Astrocyte (in vitro differentiated cells and primary cell): ENCODE measurements at regions not wholly inside any gene's neighbourhood (a gene's known extent, or its start where the extent isn't known, plus 50 kb on each side); places are given as distances from the start of the nearest gene placed in this dataset.

Experiments
- DNase-seq: peaks from one replicate; pipeline ENCODE4 v3.0.0-alpha.2; 2010; ENCODE audit warnings: low read depth
- FAIRE-seq: peaks from 2 replicates; lab custom pipeline; 2011; peaks lifted over from hg19 to GRCh38; lab: Jason Lieb, UNC
- H2AFZ ChIP-seq: 2 replicates; pipeline ENCODE4 v1.6.0; 2012; ENCODE audit warnings: low read depth, low read length, inconsistent platforms
- H3K27ac ChIP-seq: 2 replicates; pipeline ENCODE4 v1.5.1; 2011; ENCODE audit warnings: low read depth, low read length, inconsistent platforms
- H3K27me3 ChIP-seq: 2 replicates; pipeline ENCODE4 v1.6.0; 2011; ENCODE audit warnings: low read length, inconsistent platforms; ENCODE audit not compliant: insufficient read depth
- H3K36me3 ChIP-seq: 2 replicates; pipeline ENCODE4 v1.5.1; 2011; ENCODE audit warnings: low read length, inconsistent platforms; ENCODE audit not compliant: insufficient read depth
- H3K4me1 ChIP-seq: 2 replicates; pipeline ENCODE4 v1.5.1; 2011; ENCODE audit warnings: low read length, inconsistent platforms; ENCODE audit not compliant: insufficient read depth
- H3K4me2 ChIP-seq: 2 replicates; pipeline ENCODE4 v1.6.0; 2012; ENCODE audit warnings: low read length, inconsistent platforms
- H3K4me3 ChIP-seq: 2 replicates; pipeline ENCODE4 v1.5.1; 2011; ENCODE audit warnings: low read depth, mild to moderate bottlenecking, low read length, inconsistent platforms; ENCODE audit not compliant: insufficient read depth
- H3K79me2 ChIP-seq: 2 replicates; pipeline ENCODE4 v1.6.0; 2012; ENCODE audit warnings: mild to moderate bottlenecking, low read length, inconsistent platforms; ENCODE audit not compliant: insufficient read depth
- H3K9ac ChIP-seq: 2 replicates; pipeline ENCODE4 v1.6.0; 2012; ENCODE audit warnings: mild to moderate bottlenecking, low read length, inconsistent platforms
- H3K9me3 ChIP-seq: 2 replicates; pipeline ENCODE4 v1.5.1; 2012; ENCODE audit warnings: low read depth, mild to moderate bottlenecking, low read length, inconsistent platforms; ENCODE audit not compliant: insufficient read depth
- H4K20me1 ChIP-seq: 2 replicates; pipeline ENCODE4 v1.6.0; 2012; ENCODE audit warnings: low read length, inconsistent platforms; ENCODE audit not compliant: insufficient read depth
- H3K27ac Mint-ChIP-seq: one replicate; pipeline ENCODE4 v1.8.0; 2021; ENCODE audit warnings: mild to moderate bottlenecking, mixed read lengths; ENCODE audit not compliant: unreplicated experiment
- H3K27me3 Mint-ChIP-seq: one replicate; pipeline ENCODE4 v1.8.0; 2021; ENCODE audit warnings: low read depth, mixed read lengths; ENCODE audit not compliant: unreplicated experiment
- H3K36me3 Mint-ChIP-seq: one replicate; pipeline ENCODE4 v1.8.0; 2021; ENCODE audit warnings: low read depth, mixed read lengths; ENCODE audit not compliant: unreplicated experiment
- H3K4me1 Mint-ChIP-seq: one replicate; pipeline ENCODE4 v1.8.0; 2021; ENCODE audit warnings: low read depth, mixed read lengths; ENCODE audit not compliant: unreplicated experiment
- H3K4me3 Mint-ChIP-seq: one replicate; pipeline ENCODE4 v1.8.0; 2021; ENCODE audit warnings: mild to moderate bottlenecking, moderate library complexity, mixed read lengths; ENCODE audit not compliant: unreplicated experiment
- H3K9me3 Mint-ChIP-seq: one replicate; pipeline ENCODE4 v1.8.0; 2021; ENCODE audit warnings: mild to moderate bottlenecking, mixed read lengths; ENCODE audit not compliant: unreplicated experiment
- CTCF ChIP-seq: IDR thresholded peaks from 2 replicates; pipeline ENCODE4 v1.5.1; 2011; ENCODE audit warnings: low read depth, mild to moderate bottlenecking, inconsistent platforms, low read length, moderate library complexity; ENCODE audit not compliant: insufficient read depth
- EZH2 ChIP-seq: IDR thresholded peaks from 2 replicates; pipeline ENCODE4 v1.6.1; 2012; ENCODE audit warnings: mild to moderate bottlenecking, low read length, inconsistent platforms; ENCODE audit not compliant: insufficient read depth

DNA sequence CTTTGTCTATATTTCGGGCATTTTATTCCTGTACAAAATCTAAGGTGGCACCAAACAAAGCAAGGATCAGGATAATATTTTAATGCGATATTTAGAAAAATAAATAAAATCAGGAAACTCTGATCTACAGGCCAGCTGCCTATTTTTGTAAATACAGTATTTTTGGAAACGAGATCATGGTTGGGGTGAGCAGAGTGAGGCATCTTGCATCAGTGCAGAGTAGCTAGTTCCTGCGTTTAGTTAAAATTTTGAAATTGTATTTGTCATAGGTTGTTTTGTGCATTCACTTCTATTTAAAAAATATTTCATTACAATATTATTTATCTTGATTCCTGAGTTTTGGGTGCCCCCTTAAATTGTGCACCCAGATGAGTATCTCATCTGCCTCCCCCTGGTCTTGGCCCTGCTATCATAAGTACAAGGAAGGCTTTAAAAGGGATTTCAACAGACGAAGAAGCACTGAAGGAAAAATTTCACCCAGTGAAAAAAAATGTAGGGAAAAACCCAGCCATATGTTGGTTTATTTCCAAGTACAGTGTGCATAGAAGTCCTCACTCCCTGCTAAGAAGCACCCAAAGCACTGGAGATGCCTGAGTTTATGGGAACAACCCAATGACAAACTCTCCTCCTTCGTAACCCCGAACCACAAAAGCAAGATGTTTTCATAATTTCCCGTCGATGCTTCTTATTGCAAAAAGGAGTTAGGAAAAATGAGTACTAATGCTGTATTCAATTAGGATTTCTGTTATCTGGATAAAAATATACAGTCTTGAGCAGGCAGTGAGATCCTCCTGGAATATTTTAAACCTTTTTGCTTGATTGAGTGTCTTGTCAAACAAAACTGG, 304.7 kb upstream of the CLINT1 start:
- DNase-seq (no peak), FAIRE-seq (no peak)
- no peak overlapping the region for H2AFZ ChIP-seq
- no peaks in the 10 kb centered on the region for H3K79me2 ChIP-seq
- no peaks in the 10 kb centered on the region for H3K9me3 ChIP-seq
- H3K27ac ChIP-seq: no peak overlapping the region
- Mint-ChIP-seq H3K27ac (no peak overlapping the region), H3K4me1 (no peaks in the 10 kb centered on the region), H3K36me3 (no peaks in the 10 kb centered on the region), H3K9me3 (no peaks in the 10 kb centered on the region), H3K4me3 (no peak overlapping the region), H3K27me3 (peaks cover 18% of the 10 kb centered on the region)
- H3K27me3 ChIP-seq: peaks cover 3% of the 10 kb centered on the region
- no peaks in the 10 kb centered on the region for H3K4me1 ChIP-seq
- no peak for TF ChIP-seq EZH2
- no peak for TF ChIP-seq CTCF
- H4K20me1 ChIP-seq: no peaks in the 10 kb centered on the region
- H3K9ac ChIP-seq: no peak overlapping the region
- no peak overlapping the region for H3K4me2 ChIP-seq
- no peaks in the 10 kb centered on the region for H3K36me3 ChIP-seq
- H3K4me3 ChIP-seq: no peak overlapping the region

DNA sequence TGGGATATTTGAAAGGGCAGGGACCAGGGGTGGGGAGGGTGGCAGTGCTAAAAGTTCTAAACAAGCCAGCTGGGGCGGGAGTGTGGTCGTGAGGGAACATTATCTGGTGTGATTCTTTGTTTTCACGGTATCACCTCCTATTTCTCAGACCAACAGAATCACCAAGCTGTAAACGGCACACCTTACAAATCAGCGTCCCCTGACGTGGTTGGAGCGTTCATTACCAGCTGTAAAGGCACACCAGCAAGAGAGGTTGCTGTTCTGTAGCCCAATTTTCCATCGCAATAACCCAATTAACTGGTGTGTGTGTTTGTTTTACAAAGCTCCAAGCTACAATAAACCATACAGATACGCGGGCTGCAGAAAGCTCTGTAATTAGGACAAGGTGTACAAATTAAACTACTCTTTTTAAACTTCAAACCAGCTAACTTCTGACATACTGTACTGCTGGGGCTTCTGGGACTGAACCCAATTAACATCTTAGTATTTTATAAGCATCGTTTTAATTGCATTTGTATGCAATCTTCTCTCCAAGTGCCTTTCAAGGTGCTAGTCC, 303.6 kb upstream of the CLINT1 start:
- Mint-ChIP-seq H3K4me3 (no peak overlapping the region), H3K9me3 (no peaks in the 10 kb centered on the region), H3K4me1 (no peaks in the 10 kb centered on the region), H3K27me3 (peaks cover 13% of the 10 kb centered on the region), H3K27ac (no peak overlapping the region), H3K36me3 (no peaks in the 10 kb centered on the region)
- H3K27me3 ChIP-seq: peaks cover 3% of the 10 kb centered on the region
- H3K9ac ChIP-seq: no peak overlapping the region
- no peaks in the 10 kb centered on the region for H3K79me2 ChIP-seq
- no peaks in the 10 kb centered on the region for H3K36me3 ChIP-seq
- no peak for TF ChIP-seq CTCF
- no peaks in the 10 kb centered on the region for H4K20me1 ChIP-seq
- FAIRE-seq (no peak), DNase-seq (no peak)
- no peak overlapping the region for H2AFZ ChIP-seq
- H3K27ac ChIP-seq: no peak overlapping the region
- H3K4me3 ChIP-seq: no peak overlapping the region
- H3K9me3 ChIP-seq: no peaks in the 10 kb centered on the region
- H3K4me1 ChIP-seq: no peaks in the 10 kb centered on the region
- no peak overlapping the region for H3K4me2 ChIP-seq

DNA sequence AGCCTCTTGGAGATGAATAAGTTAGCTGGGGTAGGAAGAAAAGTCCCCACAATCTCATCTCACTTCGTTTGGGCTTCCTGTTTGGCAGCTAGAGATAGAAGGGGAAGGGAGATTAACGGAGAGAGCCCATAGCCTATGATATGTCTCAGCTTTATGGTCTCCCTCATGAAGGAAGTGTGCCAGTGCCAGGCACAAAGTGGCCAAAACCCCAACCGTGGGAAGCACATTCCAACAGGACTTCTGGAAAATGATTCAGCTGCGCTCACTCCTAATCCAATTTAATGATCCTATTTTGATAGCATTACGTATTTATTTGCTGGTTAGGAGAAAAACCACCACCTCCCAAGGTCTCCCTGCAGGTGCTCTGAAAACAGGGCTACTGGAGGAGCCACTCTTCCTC, 303.1 kb upstream of the CLINT1 start:
- Histone ChIP-seq H3K27me3 (peaks cover 3% of the 10 kb centered on the region), H3K4me2 (no peak overlapping the region), H3K4me3 (no peak overlapping the region), H4K20me1 (no peaks in the 10 kb centered on the region), H3K4me1 (no peaks in the 10 kb centered on the region), H3K79me2 (no peaks in the 10 kb centered on the region), H3K9me3 (no peaks in the 10 kb centered on the region), H3K9ac (no peak overlapping the region), H3K36me3 (no peaks in the 10 kb centered on the region), H2AFZ (no peak overlapping the region), H3K27ac (no peak overlapping the region)
- TF ChIP-seq EZH2: no peak
- no peak for TF ChIP-seq CTCF
- Mint-ChIP-seq H3K9me3 (no peaks in the 10 kb centered on the region), H3K27me3 (peaks cover 13% of the 10 kb centered on the region), H3K36me3 (no peaks in the 10 kb centered on the region), H3K4me3 (no peak overlapping the region), H3K4me1 (no peaks in the 10 kb centered on the region), H3K27ac (no peak overlapping the region)
- FAIRE-seq (no peak), DNase-seq (no peak)
